PC-3 (cell line): ENCODE measurements at regions not wholly inside any gene's neighbourhood (a gene's known extent, or its start where the extent isn't known, plus 50 kb on each side); places are given as distances from the start of the nearest gene placed in this dataset.

Experiments
- ATAC-seq: fragments of 200-7000 bp; cut with Tn5 transposase; 2 replicates; pipeline ENCODE4 v1.9.1; 2020; ENCODE audit warnings: mild to moderate bottlenecking, moderate library complexity
- BruUV-seq: library from RNA; stranded (reverse); fragments of 400-500 nt; replicated peaks from 2 replicates; lab custom pipeline; 2021; lab: Mats Ljungman, UMichigan
- CTCF ChIA-PET: fragments of 300-600 bp; sonication (Branson Sonifier 250); formaldehyde crosslinking; loops from one replicate; lab custom pipeline; 2022; ENCODE audit warnings: antibody characterized with exemption; lab: Charles Lee
- POLR2A ChIA-PET: fragments of 300-600 bp; sonication (Branson Sonifier 250); formaldehyde crosslinking; loops from one replicate; lab custom pipeline; 2022; ENCODE audit warnings: antibody characterized with exemption; ENCODE audit not compliant: unreplicated experiment; lab: Charles Lee
- DNase-seq: peaks from one replicate; pipeline ENCODE4 v3.0.0-alpha.2; 2015
- H2AFZ ChIP-seq: fragments of 300-600 bp; sonication (generic); 2 replicates; pipeline ENCODE4 v1.6.0; 2016; ENCODE audit warnings: antibody characterized with exemption, low read length
- H3F3A ChIP-seq: fragments of 300-600 bp; sonication (generic); one replicate; pipeline ENCODE4 v1.6.0; 2017; ENCODE audit warnings: antibody characterized with exemption, low read length, control low read depth, mild to moderate bottlenecking; ENCODE audit not compliant: unreplicated experiment
- H3K27ac ChIP-seq: fragments of 300-600 bp; sonication (generic); 2 replicates; pipeline ENCODE4 v1.5.1; 2016; ENCODE audit warnings: mild to moderate bottlenecking, low read length
- H3K27me3 ChIP-seq: fragments of 300-600 bp; sonication (generic); 2 replicates; pipeline ENCODE4 v1.6.1; 2016; ENCODE audit warnings: low read length, mixed read lengths
- H3K36me3 ChIP-seq: fragments of 300-600 bp; sonication (generic); 2 replicates; pipeline ENCODE4 v1.6.1; 2016; ENCODE audit warnings: low read depth, mixed run types, low read length, mixed read lengths
- H3K4me1 ChIP-seq: fragments of 300-600 bp; sonication (generic); 2 replicates; pipeline ENCODE4 v1.5.1; 2016; ENCODE audit warnings: low read length; ENCODE audit not compliant: insufficient read depth
- H3K4me2 ChIP-seq: fragments of 300-600 bp; sonication (generic); 2 replicates; pipeline ENCODE4 v1.6.0; 2016; ENCODE audit warnings: low read length
- H3K4me3 ChIP-seq: fragments of 300-600 bp; sonication (generic); 2 replicates; pipeline ENCODE4 v1.5.1; 2016; ENCODE audit warnings: mild to moderate bottlenecking, low read length, mixed read lengths
- H3K79me2 ChIP-seq: fragments of 300-600 bp; sonication (generic); 2 replicates; pipeline ENCODE4 v1.6.1; 2017; ENCODE audit warnings: low read length, mixed read lengths
- H3K9ac ChIP-seq: fragments of 300-600 bp; sonication (generic); 2 replicates; pipeline ENCODE4 v1.6.0; 2016; ENCODE audit warnings: mild to moderate bottlenecking, low read length
- H3K9me2 ChIP-seq: fragments of 300-600 bp; sonication (generic); replicated peaks from 2 replicates; pipeline ENCODE4 v1.6.1; 2016; ENCODE audit warnings: mixed run types, low read length, mixed read lengths
- H3K9me3 ChIP-seq: fragments of 300-600 bp; sonication (generic); 2 replicates; pipeline ENCODE4 v1.6.1; 2016; ENCODE audit warnings: low read length, mixed read lengths
- H4K20me1 ChIP-seq: fragments of 300-600 bp; sonication (generic); 2 replicates; pipeline ENCODE4 v1.6.1; 2016; ENCODE audit warnings: low read length, mixed read lengths
- CTCF ChIP-seq: fragments of 300-600 bp; sonication (generic); conservative IDR thresholded peaks from 2 replicates; pipeline ENCODE4 v1.5.1; 2017; ENCODE audit warnings: antibody characterized with exemption, low read depth, mild to moderate bottlenecking, low read length
- EZH2 ChIP-seq: fragments of 300-600 bp; sonication (generic); IDR thresholded peaks from one replicate; pipeline ENCODE4 v1.6.1; 2017; ENCODE audit warnings: antibody characterized with exemption, mild to moderate bottlenecking, low read length; ENCODE audit not compliant: unreplicated experiment
- EZH2phosphoT487 ChIP-seq: fragments of 300-600 bp; sonication (generic); IDR thresholded peaks from 2 replicates; pipeline ENCODE4 v1.6.1; 2018; ENCODE audit warnings: mild to moderate bottlenecking, antibody characterized with exemption, low read length, borderline replicate concordance
- intact Hi-C: fragments of 100-400 bp; cut with micrococcal nuclease; formaldehyde crosslinking; loops from 2 replicates; pipeline ENCODE4 v1.9.0; 2023

GRCh38 chr5:53825016-53825415, 264.6 kb downstream of the NDUFS4 start:
- Histone ChIP-seq H2AFZ (no peak overlapping the region), H3K4me2 (no peak overlapping the region), H3K9ac (no peak overlapping the region), H3K36me3 (no peaks in the 10 kb centered on the region), H3K9me2 (no peaks in the 10 kb centered on the region), H3K4me1 (no peaks in the 10 kb centered on the region), H3K27me3 (no peaks in the 10 kb centered on the region), H3K27ac (no peak overlapping the region), H3F3A (no peaks in the 10 kb centered on the region), H3K4me3 (no peak overlapping the region), H3K79me2 (no peaks in the 10 kb centered on the region), H4K20me1 (no peaks in the 10 kb centered on the region), H3K9me3 (no peaks in the 10 kb centered on the region)
- ATAC-seq = no peak
- BruUV-seq = no TSS peak
- ChIA-PET CTCF (no interaction called here), POLR2A (no interaction called here)
- TF ChIP-seq EZH2phosphoT487 = no peak
- no peak for TF ChIP-seq EZH2
- TF ChIP-seq CTCF = no peak
- DNase-seq = no peak
- intact Hi-C loops = no loop called here

DNA sequence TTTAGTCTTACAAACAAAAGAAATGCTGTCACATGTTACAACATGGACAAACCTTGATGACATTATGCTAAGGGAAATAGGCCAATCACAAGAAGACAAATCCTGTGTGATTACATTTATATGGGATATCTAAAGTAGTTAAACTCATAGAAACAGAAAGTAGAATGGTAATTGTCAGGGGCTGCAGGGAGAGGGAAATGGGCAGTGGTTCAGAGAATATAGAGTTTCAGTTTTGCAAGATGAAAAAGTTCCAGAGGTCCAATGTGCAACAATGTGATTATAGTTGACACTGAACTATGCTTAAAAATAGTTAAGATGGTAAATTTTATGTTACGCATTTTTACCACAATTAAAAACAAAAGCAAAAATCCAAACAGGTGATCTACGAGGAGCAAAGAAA, 265.5 kb downstream of the NDUFS4 start:
- ATAC-seq = no peak

DNA sequence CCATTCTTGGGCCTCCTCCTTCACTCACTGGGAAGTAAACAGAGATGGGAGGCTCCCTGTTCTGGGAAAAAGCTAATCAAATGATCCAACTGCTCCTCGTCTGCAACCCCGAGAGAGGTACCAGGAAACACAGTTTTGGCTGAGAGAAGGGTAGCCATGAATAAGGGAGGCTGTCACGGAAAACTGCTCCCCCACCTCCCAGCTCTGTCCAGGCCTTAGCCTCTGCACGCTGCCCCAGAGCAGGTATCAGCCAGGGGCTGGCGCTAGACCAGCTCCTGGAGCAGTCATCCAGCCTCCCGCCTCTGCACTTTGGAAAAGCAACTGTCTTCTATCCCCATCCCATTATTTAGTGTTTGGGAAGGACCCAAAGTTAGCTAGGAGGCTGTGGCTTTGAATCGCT, 266.1 kb downstream of the NDUFS4 start:
- H3K4me3 ChIP-seq = no peak overlapping the region
- H3K27ac ChIP-seq = no peak overlapping the region
- H3K27me3 ChIP-seq = no peaks in the 10 kb centered on the region
- no peak for DNase-seq
- no TSS peak for BruUV-seq
- no peaks in the 10 kb centered on the region for H3K9me3 ChIP-seq
- no peaks in the 10 kb centered on the region for H3K9me2 ChIP-seq
- CTCF ChIA-PET = no interaction called here
- no peaks in the 10 kb centered on the region for H4K20me1 ChIP-seq
- no peaks in the 10 kb centered on the region for H3K36me3 ChIP-seq
- ATAC-seq = no peak
- POLR2A ChIA-PET = no interaction called here
- no peaks in the 10 kb centered on the region for H3K79me2 ChIP-seq
- no peak for TF ChIP-seq EZH2phosphoT487
- no peak for TF ChIP-seq EZH2
- no peak for TF ChIP-seq CTCF
- no peak overlapping the region for H3K9ac ChIP-seq
- H3F3A ChIP-seq = no peaks in the 10 kb centered on the region
- intact Hi-C loops = no loop called here
- no peak overlapping the region for H2AFZ ChIP-seq
- H3K4me2 ChIP-seq = no peak overlapping the region
- no peaks in the 10 kb centered on the region for H3K4me1 ChIP-seq

More for the DNA sequence above, 265.5 kb downstream of the NDUFS4 start:
- POLR2A ChIA-PET = no interaction called here
- no peaks in the 10 kb centered on the region for H3K79me2 ChIP-seq
- H3K36me3 ChIP-seq = no peaks in the 10 kb centered on the region
- H3K27ac ChIP-seq = no peak overlapping the region
- no peak for DNase-seq
- no peak overlapping the region for H2AFZ ChIP-seq
- TF ChIP-seq EZH2phosphoT487 = no peak
- TF ChIP-seq EZH2 = no peak
- no peak for TF ChIP-seq CTCF
- no peak overlapping the region for H3K4me3 ChIP-seq
- intact Hi-C loops = no loop called here
- H3K9ac ChIP-seq = no peak overlapping the region
- no peaks in the 10 kb centered on the region for H3K9me3 ChIP-seq
- BruUV-seq = no TSS peak
- no peaks in the 10 kb centered on the region for H3K9me2 ChIP-seq
- CTCF ChIA-PET = no interaction called here
- no peaks in the 10 kb centered on the region for H3F3A ChIP-seq
- no peaks in the 10 kb centered on the region for H3K27me3 ChIP-seq
- no peaks in the 10 kb centered on the region for H4K20me1 ChIP-seq
- no peak overlapping the region for H3K4me2 ChIP-seq
- no peaks in the 10 kb centered on the region for H3K4me1 ChIP-seq
